ENCODE measurements at regions not wholly inside any gene's neighbourhood (a gene's known extent, or its start where the extent isn't known, plus 50 kb on each side); places are given as distances from the start of the nearest gene placed in this dataset.

DNA sequence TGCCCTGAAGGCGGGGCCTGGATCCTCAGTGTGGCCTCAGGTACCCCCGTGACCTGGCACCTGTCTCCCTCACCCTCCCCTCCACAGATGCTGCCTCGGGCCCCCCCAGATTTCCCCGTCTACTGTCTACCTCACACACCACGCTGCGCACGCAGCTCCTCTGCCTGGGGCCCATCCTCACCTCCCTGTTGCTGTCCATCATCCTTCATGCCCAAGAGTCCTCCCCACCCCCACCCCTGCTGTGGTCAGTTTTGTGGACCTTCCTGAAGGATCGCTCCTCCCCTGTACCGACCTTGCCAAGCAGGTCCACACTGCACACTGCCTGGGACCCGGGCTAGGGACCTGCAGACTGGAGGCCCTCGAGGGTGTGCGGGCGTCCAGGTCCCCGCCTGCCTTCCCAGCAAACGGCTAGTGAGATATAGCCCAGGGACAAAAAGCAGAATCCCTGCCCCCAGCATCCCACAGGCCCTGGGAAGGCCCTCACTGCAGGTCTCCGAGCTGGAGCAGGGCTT, 197.4 kb upstream of the DIO3 start:
- no peak for DNase-seq

DNA sequence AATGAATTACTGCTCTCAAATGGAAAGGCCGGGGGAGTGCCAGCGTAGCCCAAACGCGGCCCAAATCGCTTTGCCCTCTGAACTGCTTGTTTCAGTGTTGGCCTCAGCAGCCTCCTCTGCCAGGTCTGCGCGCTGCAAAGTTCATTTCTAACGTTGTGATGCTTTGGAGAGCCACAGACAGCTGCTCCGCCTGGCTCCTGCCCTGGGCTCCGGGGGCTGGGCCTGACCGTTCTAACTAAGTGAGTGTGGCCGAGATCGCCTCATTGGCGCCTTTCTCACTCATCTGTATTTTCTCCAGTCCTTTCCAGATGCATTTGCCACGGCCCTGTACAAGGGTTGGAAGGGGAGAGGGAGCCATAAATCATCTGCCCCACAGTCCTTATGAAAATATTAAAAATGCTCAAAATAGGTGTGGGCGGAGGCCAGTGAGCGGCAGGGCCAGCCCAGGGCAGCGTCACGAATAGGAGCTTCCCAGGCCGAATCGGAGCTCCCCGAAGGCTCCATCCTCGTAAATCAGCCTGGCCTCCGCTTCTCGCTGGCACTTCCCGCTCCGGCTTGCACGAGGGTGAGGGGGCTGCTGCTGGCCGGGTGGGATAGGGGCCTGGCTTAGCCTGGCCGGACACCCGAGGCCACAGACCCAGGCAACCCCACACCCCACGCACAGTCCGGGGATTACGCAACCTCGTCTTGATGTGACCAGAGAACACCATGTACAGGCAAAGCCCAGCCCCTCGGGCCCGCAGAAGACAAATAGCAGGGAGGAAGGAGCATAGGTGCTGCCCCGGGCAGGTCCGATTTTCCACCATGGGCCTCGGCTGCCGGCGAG, 196.6 kb upstream of the DIO3 start:
- no peak for DNase-seq

DNA sequence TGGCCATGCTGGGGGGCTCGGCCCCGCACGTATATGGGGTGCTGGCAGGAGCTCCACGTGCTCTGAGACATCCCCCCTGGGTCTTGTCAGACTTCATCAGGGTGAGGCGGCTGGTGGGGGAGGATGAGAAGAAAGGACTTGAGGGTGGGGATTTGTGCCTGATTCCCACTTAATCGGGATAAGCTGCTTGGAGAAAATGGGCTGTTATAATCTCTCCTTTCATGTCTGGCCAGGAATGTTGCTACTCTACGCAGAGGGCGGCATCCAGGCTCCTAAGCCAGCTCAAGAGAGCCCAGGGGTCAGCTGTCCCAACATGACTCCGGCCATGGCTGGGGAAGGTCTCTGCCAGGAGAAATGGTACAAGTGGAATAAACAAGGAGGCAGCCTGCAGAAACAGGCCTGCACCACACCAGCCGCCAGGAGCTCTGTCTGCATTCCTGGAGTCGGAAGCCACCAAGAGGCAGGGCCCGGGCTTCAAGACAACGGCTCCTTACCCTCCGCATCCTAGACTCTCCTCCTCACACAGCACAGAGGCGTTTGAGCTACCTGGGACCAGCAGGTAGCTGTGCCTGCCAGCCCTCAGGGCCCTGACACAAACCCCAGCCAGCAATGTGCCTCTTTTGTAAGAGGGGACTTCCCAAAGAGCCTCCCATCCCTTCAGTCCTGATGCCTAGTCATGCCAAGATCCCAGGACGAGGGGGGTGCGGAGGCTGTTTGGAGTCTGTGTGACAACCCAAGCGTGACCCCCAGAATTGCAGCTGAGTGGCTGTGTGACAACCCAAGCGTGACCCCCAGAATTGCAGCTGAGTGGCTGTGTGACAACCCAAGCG, 195.8 kb upstream of the DIO3 start:
- DNase-seq, result no peak

DNA sequence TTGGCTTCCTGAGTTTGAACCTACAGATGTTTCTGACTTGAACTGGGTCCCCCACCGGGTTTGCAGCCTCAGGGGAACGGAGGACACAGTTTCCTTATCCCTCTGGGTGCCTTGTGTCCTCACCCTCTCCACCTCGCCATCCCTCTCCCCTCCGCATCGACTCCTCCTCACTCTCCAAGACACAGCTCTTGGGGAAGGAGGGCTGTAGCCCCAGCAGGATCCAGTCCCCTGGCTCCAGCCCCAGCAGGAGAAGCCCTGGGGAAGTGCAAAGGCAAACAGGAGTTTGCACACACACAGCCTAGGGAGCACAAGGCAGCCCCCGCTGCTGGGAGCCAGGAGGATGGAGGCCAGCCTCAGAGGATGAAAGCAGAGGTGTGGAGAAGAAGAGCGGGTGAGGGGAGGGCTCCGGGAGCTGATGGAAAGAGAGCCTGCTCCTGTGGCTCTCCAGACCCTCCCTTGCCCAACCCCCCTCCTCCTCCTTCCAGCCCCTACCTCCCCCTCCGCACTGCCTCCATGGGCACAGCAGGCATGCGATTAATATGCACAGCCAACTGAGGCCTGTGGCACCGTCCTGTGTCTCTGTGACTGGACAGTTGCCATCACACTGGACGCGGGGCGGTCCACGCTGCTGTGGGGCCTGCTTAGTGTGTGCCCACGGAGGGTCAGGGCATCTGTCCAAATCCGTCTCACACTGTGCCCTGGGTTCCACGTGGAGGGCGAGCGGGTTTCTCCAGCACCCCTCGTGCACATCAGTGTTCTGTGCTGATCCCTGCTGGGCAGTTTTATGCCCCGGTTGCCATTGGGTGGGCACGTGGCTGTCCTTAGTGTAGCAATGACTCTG, 193.7 kb upstream of the DIO3 start:
- DNase-seq, result no peak

DNA sequence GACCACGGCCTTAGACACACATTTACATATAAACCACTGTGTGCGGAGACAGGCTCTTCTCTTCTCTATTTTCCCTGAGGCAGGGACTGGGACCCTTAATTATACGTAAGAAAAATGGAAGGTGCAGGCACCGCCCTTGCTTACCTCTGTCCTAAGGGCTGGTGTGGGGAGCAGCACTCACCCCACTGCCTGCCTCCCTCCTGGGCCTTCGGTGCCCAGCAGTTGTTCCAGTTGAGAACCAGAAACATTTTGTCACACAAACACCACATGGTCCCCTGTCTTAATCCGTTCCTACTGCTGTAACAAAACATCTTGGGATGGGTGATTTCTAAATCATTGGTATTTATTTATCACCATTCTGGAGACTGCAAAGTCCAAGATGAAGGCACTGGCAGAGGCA, 192.7 kb upstream of the DIO3 start:
- no peak for DNase-seq

DNA sequence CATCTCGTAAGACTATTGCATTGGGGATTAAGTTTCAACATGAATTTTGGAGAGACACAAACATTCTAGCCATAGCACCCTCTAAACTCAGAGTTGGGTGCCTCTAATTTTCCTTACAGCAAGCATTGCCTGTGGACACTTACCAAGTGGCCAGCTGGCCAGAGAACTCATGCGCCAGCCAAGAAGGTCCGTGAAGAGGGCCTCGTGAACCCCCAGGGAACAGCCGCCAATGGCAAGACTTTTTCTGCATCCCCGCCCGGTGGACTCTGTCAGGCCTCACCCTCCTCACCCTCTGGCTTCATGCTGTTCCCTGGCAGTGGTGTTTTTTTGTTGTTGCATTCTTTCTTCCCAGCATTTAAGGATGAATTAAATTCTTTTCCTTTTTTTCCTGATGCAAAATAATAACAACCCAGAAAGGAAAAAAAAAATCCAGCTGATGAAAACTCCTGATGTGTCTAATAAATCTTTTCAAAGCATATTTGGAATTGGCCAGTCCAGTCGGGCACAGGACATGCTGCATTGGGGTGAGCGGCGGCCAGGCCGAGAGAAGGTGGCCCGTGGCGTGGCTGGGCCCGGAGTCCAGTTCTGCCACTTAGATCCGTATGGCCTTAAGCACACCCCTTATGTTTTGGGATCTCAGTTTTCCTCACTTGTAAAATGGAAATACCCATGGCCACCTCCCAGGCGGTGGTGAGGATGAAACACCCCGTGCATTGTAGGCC, 191.9 kb upstream of the DIO3 start:
- DNase-seq, result no peak

DNA sequence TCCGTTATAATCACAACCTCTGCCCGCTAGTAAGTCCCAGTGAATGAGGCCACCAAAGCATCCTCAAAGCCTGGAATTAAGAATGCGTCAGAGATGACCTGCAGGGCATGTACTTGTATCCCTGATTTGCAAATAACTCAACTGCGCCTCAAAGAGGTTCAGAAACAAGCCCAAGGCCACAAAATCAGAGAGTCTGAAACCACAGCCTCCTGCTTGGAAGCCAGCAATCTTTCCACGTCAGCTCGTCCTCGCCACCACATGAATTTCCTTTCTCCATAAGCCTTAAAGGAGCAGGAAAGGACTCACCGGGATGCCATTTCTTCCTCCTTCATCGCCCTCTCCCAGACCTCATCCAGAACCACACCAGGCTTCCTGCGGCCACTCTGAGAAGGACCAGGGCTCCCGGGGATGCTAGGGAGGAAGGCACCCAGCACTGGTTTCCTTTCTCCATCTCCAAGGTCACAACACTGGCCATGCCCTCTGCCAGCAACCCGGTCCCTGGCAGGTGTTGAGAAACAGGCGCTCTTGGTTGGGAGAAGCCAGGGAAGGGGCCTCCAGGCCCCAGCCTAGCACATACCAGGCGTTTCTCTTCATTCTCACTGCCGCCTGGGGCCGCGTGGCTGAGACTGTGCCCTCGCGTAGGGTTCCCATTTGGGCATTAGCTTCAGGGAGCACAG, 191.2 kb upstream of the DIO3 start:
- no peak for DNase-seq

DNA sequence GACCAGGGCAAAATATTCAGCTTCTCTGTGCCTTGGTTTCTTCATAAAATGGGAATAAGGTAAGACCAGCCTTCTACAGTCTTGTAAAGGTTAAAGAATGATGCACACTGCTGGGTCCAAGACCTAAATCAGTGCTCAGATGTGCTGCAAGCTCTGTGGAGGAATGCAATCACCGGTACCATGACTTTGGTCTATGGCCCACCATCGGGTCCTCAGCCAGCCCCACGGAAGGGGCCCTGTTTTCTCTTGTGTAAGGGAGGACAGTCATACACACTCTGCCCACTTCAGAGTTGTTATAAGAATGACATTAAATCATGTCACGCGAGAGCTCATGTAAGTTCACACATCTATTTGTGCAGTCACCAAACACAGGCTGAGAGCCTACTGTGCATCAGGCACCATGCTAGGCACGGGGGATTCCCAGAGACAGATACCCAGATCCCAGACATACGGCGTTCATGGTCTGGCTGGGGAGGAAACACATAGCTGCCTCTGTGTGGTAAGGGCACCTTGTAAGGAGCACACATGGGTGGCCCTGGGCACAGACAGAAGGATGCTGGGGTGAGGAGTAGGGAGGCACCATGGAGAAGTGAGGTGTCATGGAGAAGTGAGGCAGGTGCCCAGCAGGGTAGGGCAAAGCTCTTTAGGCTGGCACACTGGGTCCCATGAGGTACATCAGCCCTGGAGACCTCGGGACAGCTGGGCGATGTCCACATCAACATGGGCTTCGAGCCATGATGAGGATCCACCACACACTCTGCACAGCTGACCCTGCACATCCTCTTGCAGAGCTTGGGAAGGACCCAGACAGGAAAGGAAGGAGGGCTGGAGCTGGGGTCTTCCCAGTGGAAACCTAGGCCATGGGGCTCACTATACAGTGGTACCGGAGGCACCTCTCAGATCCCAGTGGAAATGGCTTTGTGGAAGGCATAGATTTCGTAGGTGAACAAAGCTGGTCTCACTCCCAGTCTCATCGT, 190.4 kb upstream of the DIO3 start:
- no peak for DNase-seq

DNA sequence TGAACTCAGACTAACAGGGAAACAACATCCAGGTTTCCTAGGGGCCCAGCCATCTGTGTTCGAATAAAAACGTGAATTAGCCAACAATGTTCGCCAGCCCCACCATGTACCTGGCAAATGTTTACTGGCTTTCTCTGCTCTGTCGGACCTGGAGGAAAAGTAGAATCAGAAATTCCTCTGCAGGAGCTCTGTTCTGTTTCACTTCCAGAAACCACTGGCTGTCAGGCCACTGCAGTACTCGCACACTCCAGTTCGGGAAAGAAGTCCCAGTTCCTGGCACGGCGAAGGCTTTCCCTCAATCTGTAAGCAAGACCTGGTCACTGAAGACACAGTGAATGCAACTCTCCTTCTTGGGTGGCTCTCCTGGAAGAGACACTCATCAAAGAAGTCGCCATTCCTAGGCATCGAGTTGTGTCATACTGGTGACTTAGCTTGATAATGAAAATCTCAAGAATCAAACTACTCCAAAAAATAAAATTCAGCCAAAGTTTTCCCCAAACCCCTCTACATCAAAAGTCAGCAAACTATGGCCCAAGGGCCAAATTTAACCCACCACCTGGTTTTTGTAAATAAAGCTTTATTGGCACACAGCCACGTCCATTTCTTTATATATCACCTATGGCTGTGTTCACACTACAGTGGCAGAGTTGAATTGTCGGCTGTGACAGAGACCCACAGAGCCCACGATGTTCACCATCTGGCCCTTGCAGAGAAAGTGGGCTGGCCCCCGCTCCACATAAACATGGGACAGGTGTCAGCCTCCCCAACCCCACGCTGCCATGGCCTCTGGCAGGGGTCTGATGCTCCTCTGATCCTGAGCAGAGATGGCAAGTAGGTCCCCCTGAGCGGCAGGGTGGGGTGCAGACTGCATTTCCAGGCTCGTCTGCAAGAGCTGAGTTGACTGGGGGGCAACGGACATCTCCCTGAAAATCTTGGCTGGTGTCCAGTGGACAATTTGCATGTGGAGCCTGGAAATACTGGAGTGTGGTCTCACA, 189.2 kb upstream of the DIO3 start:
- no peak for DNase-seq

DNA sequence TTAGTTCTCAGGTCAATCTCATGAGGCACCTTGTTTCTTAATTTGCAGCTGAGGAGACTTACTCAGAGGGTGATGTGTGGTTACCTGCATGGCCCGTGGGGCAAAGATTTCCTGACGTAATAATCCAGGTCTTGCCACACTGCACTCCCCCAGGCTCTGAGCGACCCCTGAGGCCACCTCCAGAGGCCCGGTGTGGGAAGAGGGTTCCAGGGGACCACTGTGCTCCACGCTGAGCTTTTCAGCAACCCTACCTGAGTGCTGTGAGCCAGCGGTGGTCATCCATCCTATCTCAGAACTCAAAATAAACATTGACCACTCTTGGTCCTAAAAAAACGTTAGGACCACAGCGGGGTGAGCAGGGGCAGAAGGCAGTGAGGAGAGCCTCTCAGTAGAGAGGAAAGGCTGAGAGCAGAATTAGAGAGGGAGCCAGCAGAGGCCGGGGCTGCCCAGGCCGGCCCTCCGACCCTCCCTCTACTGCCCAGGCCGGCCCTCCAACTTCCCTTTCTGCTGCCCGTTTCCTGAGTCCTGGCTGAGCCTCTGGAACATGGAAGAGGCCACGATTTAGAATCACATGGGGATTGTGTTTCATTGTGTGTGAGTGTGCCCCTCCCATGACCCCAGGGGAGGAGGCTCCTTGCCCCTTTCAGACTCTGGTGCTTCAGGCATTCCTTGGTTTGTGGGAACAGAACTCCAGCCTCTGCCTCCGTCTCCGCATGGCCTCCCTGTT, 188.2 kb upstream of the DIO3 start:
- no peak for DNase-seq

DNA sequence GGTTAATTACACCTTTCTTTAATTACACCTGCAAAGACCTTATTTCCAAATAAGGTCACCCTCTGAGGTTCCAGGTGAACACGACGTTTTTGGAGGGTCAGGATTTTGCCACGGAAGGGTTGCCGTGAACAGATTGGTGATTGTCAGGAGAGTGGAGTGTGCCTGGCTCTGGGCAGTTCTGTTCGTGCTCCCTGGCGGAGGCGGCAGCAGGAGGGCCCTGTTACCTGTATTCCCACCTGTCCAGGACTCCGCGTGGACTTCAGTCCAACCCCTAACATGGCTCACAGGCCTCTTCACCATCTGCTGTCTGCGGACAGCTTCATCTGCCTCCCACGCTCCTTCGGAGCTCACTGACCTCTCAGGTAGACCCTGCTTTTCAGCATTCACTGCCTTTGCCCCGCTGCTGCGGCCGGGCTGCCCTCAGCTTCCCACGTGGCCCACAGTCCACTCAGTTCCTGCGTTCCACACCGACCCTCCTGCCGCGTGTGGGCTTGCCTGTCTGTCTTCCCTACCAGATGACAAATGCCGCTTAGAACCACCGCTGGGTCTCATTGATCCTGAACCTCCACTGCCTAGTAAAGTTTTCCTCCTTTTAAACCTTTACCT, 187.5 kb upstream of the DIO3 start:
- DNase-seq, result no peak

DNA sequence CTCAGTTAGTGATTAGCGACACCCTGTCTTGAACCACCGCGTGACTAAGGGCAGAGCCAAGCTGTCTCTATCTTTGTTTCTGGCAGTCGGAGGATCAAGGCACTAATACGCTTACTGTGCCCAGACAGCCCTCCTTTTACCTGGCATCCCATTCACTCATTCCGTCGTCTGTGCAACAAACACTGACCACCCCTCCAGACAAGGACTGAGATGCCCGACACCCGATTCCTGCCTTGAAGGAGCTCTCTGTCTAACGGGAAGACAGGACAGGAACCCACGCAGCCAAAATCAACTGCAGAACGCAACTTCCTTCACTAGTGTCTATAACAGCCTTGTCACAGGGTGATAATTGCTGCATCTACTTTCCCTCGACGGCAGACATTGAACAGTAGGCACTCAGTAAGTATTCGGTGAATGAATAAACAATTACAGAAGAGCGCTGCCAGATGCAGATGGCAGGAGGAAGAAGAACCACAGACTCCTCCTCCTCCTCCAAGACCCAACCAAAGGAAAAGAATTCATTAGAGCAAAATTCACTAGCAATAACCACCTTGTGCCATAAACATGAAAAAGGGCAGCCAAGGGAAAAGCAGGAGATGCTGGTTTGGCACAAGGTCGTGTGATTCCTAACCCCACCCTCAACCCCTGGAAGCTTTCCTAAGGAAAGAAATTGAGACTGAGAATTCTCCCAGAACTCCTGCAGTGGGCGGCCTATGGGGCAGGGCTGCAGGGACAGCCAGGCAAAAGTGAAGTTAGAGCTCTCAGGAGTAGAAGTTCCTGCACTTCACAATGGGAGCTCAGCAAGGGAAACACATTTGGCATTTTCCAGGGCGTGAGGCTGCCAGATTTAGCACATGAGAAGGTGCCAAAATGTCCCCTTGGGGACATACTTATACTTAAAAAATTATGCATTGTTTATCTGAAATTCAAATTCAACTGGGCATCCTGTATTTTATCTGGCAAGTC, 186.6 kb upstream of the DIO3 start:
- DNase-seq, result no peak

DNA sequence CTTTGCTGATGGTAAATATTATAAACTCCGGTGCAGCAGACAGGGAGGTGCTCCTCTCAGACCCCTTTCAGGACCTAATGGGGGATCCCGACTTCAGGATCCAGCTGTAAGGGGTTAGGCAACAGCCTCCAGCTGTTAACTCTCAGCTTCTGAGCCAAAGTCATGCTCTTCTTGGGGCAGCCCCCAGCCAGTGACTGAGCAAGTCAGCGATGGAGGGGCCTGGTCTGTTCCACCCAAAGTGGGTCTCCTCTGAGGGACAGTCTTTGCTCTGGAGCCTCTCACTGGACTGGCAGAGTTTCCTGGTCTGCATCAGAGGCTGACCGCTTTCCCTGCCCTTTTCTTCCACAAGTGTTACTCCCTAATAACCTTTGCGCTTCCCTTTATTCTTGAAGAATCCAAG, 184.2 kb upstream of the DIO3 start:
- no peak for DNase-seq

DNA sequence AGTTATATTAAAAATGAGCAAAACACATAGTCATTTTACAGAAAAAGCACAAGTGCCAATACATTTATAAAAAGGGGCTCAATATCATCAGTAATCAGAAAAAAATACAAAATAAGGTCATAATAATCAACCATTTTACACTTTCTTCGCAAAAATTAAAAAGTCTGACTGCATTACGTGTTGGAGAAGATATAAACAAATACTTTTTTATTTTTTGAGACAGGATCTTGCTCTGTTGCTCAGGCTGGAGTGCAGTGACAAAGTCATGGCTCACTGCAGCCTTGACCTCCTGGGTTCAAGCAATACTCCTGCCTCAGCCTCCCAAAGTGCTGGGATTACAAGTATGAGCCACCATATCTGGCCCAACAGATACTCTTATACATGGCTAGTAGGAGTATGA, 181.5 kb upstream of the DIO3 start:
- DNase-seq, result no peak

DNA sequence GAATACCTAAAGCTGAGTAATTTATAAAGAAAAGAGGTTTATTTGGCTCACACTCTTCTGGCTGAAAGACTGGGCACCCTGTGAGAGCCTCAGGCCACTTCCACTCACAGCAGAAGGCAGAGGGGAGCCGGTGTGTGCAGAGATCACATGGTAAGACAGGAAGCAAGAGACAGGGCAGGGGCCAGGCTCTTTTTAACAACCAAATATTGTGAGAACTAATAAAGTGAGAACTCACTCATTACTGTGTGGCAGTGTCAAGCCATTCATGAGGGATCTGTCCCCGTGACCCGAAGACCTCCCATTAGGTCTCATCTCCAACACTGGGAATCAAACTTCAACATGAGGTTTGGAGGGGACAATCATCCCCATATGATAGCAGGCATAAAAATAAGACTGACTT, 180.8 kb upstream of the DIO3 start:
- no peak for DNase-seq

DNA sequence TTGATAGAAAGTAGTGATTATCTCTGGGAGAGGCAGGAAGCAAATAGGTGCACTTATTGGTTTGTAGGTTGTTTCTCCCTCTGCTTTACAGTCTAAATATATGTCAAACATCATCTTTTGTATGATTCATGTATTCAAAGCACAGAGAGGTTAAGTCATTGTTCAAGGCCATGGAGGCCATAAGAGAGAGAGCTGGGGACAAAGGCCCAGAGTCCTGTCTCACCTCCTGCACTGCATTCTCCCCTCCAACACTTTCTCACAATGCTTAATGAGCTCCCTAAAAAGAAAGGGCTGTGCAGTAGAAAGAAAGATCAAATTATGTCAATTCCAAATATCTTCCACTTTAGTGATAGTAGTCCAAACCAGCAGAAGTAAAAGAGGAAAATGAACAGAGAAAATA, 180.4 kb upstream of the DIO3 start:
- DNase-seq, result no peak

Measured in activated naive CD4-positive, alpha-beta T cell (primary cell).